ENCODE measurements at regions not wholly inside any gene's neighbourhood (a gene's known extent, or its start where the extent isn't known, plus 50 kb on each side); places are given as distances from the start of the nearest gene placed in this dataset.

GRCh38 chr6:73893696-73894095 is 197.7 kb downstream of the CD109 start:
- no peaks in the 10 kb centered on the region for H3K36me3 Mint-ChIP-seq (ENCODE audit: low read depth, unreplicated experiment)
- H3K4me1 Mint-ChIP-seq (ENCODE audit: unreplicated experiment) = no peaks in the 10 kb centered on the region
- H3K27ac Mint-ChIP-seq (ENCODE audit: unreplicated experiment) = no peak overlapping the region
- TF ChIP-seq CTCF (IDR thresholded peaks at IDR 0.05; ENCODE audit: unreplicated experiment) = no peak
- DNase-seq (ENCODE audit: low spot score) = no peak
- no peaks in the 10 kb centered on the region for H3K9me3 Mint-ChIP-seq (ENCODE audit: unreplicated experiment)
- no peak overlapping the region for H3K4me3 Mint-ChIP-seq (ENCODE audit: unreplicated experiment)
- no peaks in the 10 kb centered on the region for H3K27me3 Mint-ChIP-seq (ENCODE audit: unreplicated experiment)

- Mint-ChIP-seq H3K27ac (ENCODE audit: unreplicated experiment) (no peak overlapping the region), H3K4me1 (ENCODE audit: unreplicated experiment) (no peaks in the 10 kb centered on the region), H3K27me3 (ENCODE audit: unreplicated experiment) (no peaks in the 10 kb centered on the region), H3K36me3 (ENCODE audit: low read depth, unreplicated experiment) (no peaks in the 10 kb centered on the region), H3K9me3 (ENCODE audit: unreplicated experiment) (no peaks in the 10 kb centered on the region), H3K4me3 (ENCODE audit: unreplicated experiment) (no peak overlapping the region)
- no peak for TF ChIP-seq CTCF (IDR thresholded peaks at IDR 0.05; ENCODE audit: unreplicated experiment)
- DNase-seq (ENCODE audit: low spot score) = no peak
Measured at GRCh38 chr6:73888050-73888449, 192.0 kb downstream of the CD109 start.

- H3K4me1 Mint-ChIP-seq (ENCODE audit: unreplicated experiment) = no peaks in the 10 kb centered on the region
- no peak for TF ChIP-seq CTCF (IDR thresholded peaks at IDR 0.05; ENCODE audit: unreplicated experiment)
- H3K27ac Mint-ChIP-seq (ENCODE audit: unreplicated experiment) = no peak overlapping the region
- no peaks in the 10 kb centered on the region for H3K36me3 Mint-ChIP-seq (ENCODE audit: low read depth, unreplicated experiment)
- H3K4me3 Mint-ChIP-seq (ENCODE audit: unreplicated experiment) = no peak overlapping the region
- no peak for DNase-seq (ENCODE audit: low spot score)
- H3K9me3 Mint-ChIP-seq (ENCODE audit: unreplicated experiment) = no peaks in the 10 kb centered on the region
- H3K27me3 Mint-ChIP-seq (ENCODE audit: unreplicated experiment) = no peaks in the 10 kb centered on the region
Measured at GRCh38 chr6:73885393-73885792, 189.4 kb downstream of the CD109 start.

GRCh38 chr6:73884540-73884939 is 188.5 kb downstream of the CD109 start:
- DNase-seq (ENCODE audit: low spot score) = no peak
- no peaks in the 10 kb centered on the region for H3K36me3 Mint-ChIP-seq (ENCODE audit: low read depth, unreplicated experiment)
- H3K27me3 Mint-ChIP-seq (ENCODE audit: unreplicated experiment) = no peaks in the 10 kb centered on the region
- H3K4me1 Mint-ChIP-seq (ENCODE audit: unreplicated experiment) = no peaks in the 10 kb centered on the region
- H3K4me3 Mint-ChIP-seq (ENCODE audit: unreplicated experiment) = no peak overlapping the region
- no peak for TF ChIP-seq CTCF (IDR thresholded peaks at IDR 0.05; ENCODE audit: unreplicated experiment)
- no peaks in the 10 kb centered on the region for H3K9me3 Mint-ChIP-seq (ENCODE audit: unreplicated experiment)
- H3K27ac Mint-ChIP-seq (ENCODE audit: unreplicated experiment) = no peak overlapping the region

DNA sequence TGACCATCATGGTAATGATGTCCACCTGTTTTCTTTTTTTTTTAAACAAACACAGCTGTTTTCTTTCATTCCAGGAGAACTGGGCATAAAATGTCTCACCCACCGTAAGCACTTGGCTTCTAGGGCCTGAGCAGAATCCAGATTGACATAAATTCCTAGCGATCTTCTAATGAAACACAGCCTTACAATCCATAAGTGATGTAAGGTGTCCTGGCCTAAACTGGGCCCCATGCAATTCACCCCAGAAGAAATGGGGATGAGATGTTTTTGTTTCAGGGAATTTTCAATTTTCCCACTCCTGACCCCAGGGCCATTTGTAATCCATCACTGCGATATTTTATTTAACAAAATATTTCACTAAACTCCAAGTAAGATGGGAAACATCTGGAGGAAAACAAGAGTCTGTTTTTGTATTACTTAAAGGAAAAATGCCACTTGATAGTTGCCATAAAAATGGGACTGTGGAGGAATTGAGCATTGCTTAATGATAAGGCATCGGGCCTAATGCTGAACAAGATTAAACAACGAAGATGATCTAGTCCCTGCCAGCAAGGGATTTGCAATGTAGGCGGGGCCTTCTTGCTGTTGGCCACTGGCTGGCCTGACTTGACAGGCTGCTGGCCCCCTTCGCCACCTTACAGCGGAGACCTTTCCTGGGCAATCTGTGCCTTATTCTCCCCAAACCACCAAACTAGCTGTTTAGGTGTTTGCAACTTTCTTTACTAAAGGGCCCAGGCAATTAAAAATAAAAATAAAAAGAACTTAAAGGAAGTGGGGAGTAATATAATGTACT is 183.7 kb downstream of the CD109 start:
- H3K4me3 Mint-ChIP-seq (ENCODE audit: unreplicated experiment) = no peak overlapping the region
- H3K27me3 Mint-ChIP-seq (ENCODE audit: unreplicated experiment) = no peaks in the 10 kb centered on the region
- no peak for DNase-seq (ENCODE audit: low spot score)
- H3K9me3 Mint-ChIP-seq (ENCODE audit: unreplicated experiment) = no peaks in the 10 kb centered on the region
- H3K27ac Mint-ChIP-seq (ENCODE audit: unreplicated experiment) = no peak overlapping the region
- no peaks in the 10 kb centered on the region for H3K36me3 Mint-ChIP-seq (ENCODE audit: low read depth, unreplicated experiment)
- TF ChIP-seq CTCF (IDR thresholded peaks at IDR 0.05; ENCODE audit: unreplicated experiment) = no peak
- no peaks in the 10 kb centered on the region for H3K4me1 Mint-ChIP-seq (ENCODE audit: unreplicated experiment)

Data from endothelial cell (in vitro differentiated cells).